ENCODE measurements at regions not wholly inside any gene's neighbourhood (a gene's known extent, or its start where the extent isn't known, plus 50 kb on each side); places are given as distances from the start of the nearest gene placed in this dataset.

DNA sequence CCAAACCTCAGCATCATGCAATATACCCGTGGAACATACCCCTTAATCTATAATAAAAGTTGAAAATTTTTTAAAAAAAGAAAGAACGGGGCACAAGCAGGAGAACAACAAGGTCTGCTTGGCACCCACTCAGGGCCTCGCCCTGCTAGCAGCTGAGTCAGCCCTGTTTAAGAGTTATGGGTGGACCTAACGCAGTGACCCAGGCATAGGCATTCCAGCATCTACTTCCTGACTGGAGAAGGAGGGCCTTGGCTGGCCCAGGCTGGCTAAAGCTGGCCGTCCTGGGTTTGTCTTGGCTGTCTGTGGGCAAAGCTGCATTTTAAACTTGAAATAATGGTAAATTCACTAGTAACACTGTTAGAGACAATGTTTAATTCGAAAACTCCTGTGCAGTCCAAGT lies 236.7 kb upstream of the PGRMC2 start:
- no peak for DNase-seq (ENCODE audit: low read depth, low spot score)
- Histone ChIP-seq H3K4me3 (no peak overlapping the region), H3K9ac (ENCODE audit: insufficient read length) (no peak overlapping the region), H3K36me3 (ENCODE audit: insufficient read depth, low read length) (no peaks in the 10 kb centered on the region), H3K27ac (no peak overlapping the region), H3K9me3 (ENCODE audit: low read depth, low read length) (no peaks in the 10 kb centered on the region)
- TF ChIP-seq FOXP2 (optimal IDR thresholded peaks at IDR 0.05; ENCODE audit: control extremely low read depth, extremely low read length, insufficient read depth) (no peak), POLR2AphosphoS5 (IDR thresholded peaks at IDR 0.05; ENCODE audit: borderline replicate concordance, low read depth, low read length) (no peak), EZH2 (IDR thresholded peaks at IDR 0.05) (no peak)

DNA sequence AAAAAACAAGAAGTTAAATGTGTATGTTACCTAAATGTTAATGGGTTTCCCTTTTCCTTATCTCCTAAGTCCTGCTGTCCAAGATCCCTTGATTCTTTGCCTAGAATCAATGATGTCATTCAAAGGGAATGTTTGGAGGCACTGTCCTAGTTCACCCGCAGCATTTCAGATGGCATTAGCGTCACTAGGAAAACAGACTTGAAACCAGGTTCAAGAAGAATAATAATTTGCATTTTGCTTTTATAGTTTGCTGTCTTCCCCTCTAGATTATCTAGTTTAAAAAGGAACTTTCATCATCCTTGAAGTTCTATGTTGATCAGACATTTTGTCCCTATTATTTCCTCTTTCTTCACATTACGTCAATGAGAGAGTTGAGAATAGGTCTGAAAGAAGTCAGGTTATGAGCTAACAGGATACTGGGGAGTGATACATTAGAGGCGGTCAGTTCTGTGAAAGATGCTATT lies 234.1 kb upstream of the PGRMC2 start:
- TF ChIP-seq POLR2AphosphoS5 (IDR thresholded peaks at IDR 0.05; ENCODE audit: borderline replicate concordance, low read depth, low read length) (no peak), EZH2 (IDR thresholded peaks at IDR 0.05) (no peak), FOXP2 (optimal IDR thresholded peaks at IDR 0.05; ENCODE audit: control extremely low read depth, extremely low read length, insufficient read depth) (no peak)
- H3K27ac ChIP-seq: no peak overlapping the region
- no peak for DNase-seq (ENCODE audit: low read depth, low spot score)

DNA sequence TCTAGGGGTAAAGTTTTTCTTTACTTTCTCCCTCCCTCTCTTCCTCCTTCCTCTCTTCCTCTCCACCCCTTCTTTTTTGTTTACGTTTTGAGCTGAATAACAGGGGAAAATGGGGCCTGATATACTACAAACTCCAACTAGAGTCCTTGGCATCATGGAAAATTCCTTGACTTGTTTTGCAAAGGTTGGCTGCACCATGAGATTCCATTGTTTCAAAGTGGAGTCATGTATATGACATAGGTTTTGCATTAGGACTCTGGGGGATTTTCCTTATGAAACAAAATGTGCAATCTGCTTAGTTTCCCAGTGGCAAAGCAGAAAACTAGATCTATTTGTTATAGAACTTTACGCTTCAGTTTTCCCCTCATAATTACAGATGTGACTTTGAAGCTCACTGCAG lies 233.5 kb upstream of the PGRMC2 start:
- no peak for TF ChIP-seq POLR2AphosphoS5 (IDR thresholded peaks at IDR 0.05; ENCODE audit: borderline replicate concordance, low read depth, low read length)
- TF ChIP-seq FOXP2 (optimal IDR thresholded peaks at IDR 0.05; ENCODE audit: control extremely low read depth, extremely low read length, insufficient read depth): no peak
- no peak for TF ChIP-seq EZH2 (IDR thresholded peaks at IDR 0.05)
- Histone ChIP-seq H3K9me3 (ENCODE audit: low read depth, low read length) (no peaks in the 10 kb centered on the region), H3K27ac (no peak overlapping the region), H3K36me3 (ENCODE audit: insufficient read depth, low read length) (no peaks in the 10 kb centered on the region), H3K9ac (ENCODE audit: insufficient read length) (no peak overlapping the region), H3K4me3 (no peak overlapping the region)
- DNase-seq (ENCODE audit: low read depth, low spot score): no peak

More for the DNA sequence above, 234.1 kb upstream of the PGRMC2 start:
- Histone ChIP-seq H3K9me3 (ENCODE audit: low read depth, low read length) (no peaks in the 10 kb centered on the region), H3K9ac (ENCODE audit: insufficient read length) (no peak overlapping the region), H3K4me3 (no peak overlapping the region), H3K36me3 (ENCODE audit: insufficient read depth, low read length) (no peaks in the 10 kb centered on the region)

DNA sequence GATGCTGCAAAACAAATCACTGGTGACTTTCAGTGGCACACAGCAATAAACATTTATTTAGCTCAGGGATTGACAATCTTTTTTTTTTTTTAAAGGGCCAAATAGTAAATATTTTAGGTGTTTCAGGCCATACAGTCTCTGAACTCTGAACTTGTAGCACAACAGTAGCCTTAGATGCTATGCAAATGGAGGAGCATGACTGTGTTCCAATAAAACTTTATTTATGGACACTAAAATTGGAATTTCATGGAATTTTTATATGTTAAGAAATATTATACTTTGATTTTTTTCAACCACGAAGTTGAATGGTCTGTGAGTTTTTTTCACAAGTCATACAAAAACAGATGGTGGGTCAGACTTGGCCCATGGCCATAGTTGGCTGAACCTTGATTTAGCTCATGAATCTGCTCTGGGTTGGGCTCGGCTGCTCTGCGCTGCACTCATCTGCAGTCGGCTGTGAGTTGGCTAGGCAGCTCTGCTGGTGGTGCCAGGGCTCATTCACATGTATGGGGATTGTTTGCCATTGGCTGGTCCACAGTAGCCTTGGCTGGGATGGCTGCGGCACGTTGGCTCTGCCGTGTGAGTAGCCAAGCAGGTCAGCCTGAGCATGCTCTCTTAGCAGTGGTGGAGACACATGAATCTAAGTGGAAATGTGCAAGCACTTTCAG lies 231.7 kb upstream of the PGRMC2 start:
- TF ChIP-seq POLR2AphosphoS5 (IDR thresholded peaks at IDR 0.05; ENCODE audit: borderline replicate concordance, low read depth, low read length) (no peak), FOXP2 (optimal IDR thresholded peaks at IDR 0.05; ENCODE audit: control extremely low read depth, extremely low read length, insufficient read depth) (no peak), EZH2 (IDR thresholded peaks at IDR 0.05) (no peak)
- Histone ChIP-seq H3K9me3 (ENCODE audit: low read depth, low read length) (no peaks in the 10 kb centered on the region), H3K9ac (ENCODE audit: insufficient read length) (no peak overlapping the region), H3K27ac (no peak overlapping the region), H3K36me3 (ENCODE audit: insufficient read depth, low read length) (no peaks in the 10 kb centered on the region), H3K4me3 (no peak overlapping the region)
- no peak for DNase-seq (ENCODE audit: low read depth, low spot score)

DNA sequence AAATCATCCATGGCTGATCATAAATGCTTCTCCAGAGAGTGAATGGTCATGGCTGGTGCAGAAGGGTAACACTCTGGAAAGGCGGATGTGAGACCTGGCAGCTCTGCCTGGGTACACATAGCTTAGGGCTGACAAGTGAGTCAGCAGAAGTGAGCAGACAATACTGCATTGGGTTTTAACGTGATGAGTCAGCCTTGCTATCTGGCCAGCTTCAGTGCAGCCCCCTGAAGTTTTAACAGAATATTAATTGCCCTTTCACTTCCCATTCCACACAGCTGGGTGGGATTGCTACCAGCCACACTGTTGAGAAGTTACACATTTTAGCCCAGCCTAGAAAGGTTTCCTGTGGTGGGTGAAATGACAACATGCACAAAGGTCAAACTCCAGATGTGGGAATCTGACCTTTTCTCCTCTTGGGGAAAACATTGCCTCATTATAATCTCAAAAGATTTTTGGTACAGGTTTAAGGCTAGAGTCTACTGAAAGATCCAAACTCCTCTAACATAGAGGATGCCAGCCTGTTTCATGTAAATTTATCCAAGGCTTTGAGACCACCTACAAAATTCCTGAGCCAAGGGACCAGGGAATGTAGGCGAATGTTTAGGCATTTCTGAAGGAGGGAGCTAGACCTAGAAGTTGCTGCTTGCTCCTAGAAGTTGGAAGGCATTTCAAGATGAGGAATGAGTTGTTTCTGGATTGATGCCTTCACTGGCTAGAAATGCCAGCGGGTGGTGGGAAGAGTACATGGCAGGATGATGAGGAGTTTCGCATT lies 230.3 kb upstream of the PGRMC2 start:
- DNase-seq (ENCODE audit: low read depth, low spot score): no peak
- no peaks in the 10 kb centered on the region for H3K9me3 ChIP-seq (ENCODE audit: low read depth, low read length)
- peak overlapping the region; percentile 56 for H3K9ac ChIP-seq (ENCODE audit: insufficient read length)
- peak overlapping the region; percentile 87 for H3K27ac ChIP-seq
- no peaks in the 10 kb centered on the region for H3K36me3 ChIP-seq (ENCODE audit: insufficient read depth, low read length)
- no peak for TF ChIP-seq FOXP2 (optimal IDR thresholded peaks at IDR 0.05; ENCODE audit: control extremely low read depth, extremely low read length, insufficient read depth)
- no peak for TF ChIP-seq POLR2AphosphoS5 (IDR thresholded peaks at IDR 0.05; ENCODE audit: borderline replicate concordance, low read depth, low read length)
- no peak for TF ChIP-seq EZH2 (IDR thresholded peaks at IDR 0.05)
- H3K4me3 ChIP-seq: peak overlapping the region; percentile 38

DNA sequence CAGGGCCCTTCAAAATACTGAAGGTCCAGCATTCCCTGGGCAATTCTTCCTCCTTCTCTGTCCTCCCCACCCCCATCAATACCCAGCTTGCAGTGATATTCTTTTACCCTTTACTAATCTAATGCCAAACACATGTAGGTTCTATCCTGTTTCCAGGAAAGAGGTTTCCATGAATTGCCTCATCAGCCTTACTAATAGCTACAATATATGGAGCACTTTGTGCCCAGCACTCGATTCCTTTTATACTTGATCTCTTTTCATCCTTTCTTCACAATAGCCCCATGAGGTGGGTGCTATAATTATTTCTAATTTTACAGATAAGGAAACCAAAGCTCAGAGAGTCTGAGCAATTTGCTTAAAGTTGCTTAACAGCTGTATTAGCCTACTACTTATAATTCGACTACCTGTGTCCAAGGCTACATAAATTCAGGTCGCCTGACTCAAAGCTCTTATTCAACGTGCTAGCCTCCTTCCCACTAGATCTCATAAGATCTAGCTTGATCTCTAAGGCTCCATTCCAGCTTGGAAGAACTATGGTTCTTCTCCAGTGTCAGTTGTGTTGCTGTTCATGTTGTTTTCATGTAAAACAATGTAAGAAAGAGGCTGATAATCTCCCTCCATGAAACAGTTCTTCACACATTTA lies 229.6 kb upstream of the PGRMC2 start:
- Histone ChIP-seq H3K4me3 (peak overlapping the region; percentile 38), H3K9me3 (ENCODE audit: low read depth, low read length) (no peaks in the 10 kb centered on the region), H3K9ac (ENCODE audit: insufficient read length) (peak overlapping the region; percentile 56), H3K27ac (peak overlapping the region; percentile 87), H3K36me3 (ENCODE audit: insufficient read depth, low read length) (no peaks in the 10 kb centered on the region)
- DNase-seq (ENCODE audit: low read depth, low spot score): no peak
- TF ChIP-seq EZH2 (IDR thresholded peaks at IDR 0.05) (no peak), FOXP2 (optimal IDR thresholded peaks at IDR 0.05; ENCODE audit: control extremely low read depth, extremely low read length, insufficient read depth) (no peak), POLR2AphosphoS5 (IDR thresholded peaks at IDR 0.05; ENCODE audit: borderline replicate concordance, low read depth, low read length) (no peak)

DNA sequence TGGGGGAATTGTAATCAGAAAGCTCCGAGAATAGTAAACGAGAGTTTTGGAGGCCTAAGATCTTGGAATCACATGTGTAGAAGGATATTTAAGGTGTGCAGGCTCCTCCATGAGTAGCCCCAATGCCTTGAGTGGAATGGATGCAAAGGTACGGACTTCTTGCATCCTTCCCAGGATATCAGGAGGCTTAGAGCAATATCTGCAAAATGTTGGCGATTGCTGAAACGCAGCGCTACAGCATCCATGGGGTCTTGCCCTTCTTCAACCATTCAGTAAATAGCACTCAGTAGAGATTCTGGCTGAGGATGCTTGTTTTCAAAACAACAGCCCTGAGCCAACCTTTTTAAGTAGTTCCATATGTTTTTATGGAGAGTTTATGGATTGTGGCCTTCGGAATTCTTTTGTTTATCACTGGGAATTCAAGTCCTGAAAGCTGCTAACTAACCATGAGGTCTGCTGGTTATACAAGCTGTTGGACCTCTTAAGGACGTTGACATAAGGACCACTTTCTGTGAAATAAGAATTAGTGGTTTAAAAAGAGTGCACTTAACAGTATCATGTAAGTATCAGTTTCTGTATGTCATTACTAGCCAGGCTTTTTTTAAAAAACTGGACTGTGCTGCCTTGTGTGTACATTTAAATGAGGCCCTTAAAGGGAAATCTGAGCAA lies 228.8 kb upstream of the PGRMC2 start:
- peak overlapping the region; percentile 87 for H3K27ac ChIP-seq

More for the DNA sequence above, 228.8 kb upstream of the PGRMC2 start:
- Histone ChIP-seq H3K4me3 (0 out of 2 replicates have a peak overlapping the region, but pooled peaks have one; percentile 38), H3K9ac (ENCODE audit: insufficient read length) (no peak overlapping the region), H3K36me3 (ENCODE audit: insufficient read depth, low read length) (no peaks in the 10 kb centered on the region), H3K9me3 (ENCODE audit: low read depth, low read length) (no peaks in the 10 kb centered on the region)
- TF ChIP-seq POLR2AphosphoS5 (IDR thresholded peaks at IDR 0.05; ENCODE audit: borderline replicate concordance, low read depth, low read length) (no peak), EZH2 (IDR thresholded peaks at IDR 0.05) (no peak), FOXP2 (optimal IDR thresholded peaks at IDR 0.05; ENCODE audit: control extremely low read depth, extremely low read length, insufficient read depth) (no peak)
- no peak for DNase-seq (ENCODE audit: low read depth, low spot score)
